ENCODE measurements at regions not wholly inside any gene's neighbourhood (a gene's known extent, or its start where the extent isn't known, plus 50 kb on each side); places are given as distances from the start of the nearest gene placed in this dataset.

GRCh38 chr13:79709471-79709870 lies 228.5 kb downstream of the NDFIP2 start:
- TF ChIP-seq, protein P1, sequence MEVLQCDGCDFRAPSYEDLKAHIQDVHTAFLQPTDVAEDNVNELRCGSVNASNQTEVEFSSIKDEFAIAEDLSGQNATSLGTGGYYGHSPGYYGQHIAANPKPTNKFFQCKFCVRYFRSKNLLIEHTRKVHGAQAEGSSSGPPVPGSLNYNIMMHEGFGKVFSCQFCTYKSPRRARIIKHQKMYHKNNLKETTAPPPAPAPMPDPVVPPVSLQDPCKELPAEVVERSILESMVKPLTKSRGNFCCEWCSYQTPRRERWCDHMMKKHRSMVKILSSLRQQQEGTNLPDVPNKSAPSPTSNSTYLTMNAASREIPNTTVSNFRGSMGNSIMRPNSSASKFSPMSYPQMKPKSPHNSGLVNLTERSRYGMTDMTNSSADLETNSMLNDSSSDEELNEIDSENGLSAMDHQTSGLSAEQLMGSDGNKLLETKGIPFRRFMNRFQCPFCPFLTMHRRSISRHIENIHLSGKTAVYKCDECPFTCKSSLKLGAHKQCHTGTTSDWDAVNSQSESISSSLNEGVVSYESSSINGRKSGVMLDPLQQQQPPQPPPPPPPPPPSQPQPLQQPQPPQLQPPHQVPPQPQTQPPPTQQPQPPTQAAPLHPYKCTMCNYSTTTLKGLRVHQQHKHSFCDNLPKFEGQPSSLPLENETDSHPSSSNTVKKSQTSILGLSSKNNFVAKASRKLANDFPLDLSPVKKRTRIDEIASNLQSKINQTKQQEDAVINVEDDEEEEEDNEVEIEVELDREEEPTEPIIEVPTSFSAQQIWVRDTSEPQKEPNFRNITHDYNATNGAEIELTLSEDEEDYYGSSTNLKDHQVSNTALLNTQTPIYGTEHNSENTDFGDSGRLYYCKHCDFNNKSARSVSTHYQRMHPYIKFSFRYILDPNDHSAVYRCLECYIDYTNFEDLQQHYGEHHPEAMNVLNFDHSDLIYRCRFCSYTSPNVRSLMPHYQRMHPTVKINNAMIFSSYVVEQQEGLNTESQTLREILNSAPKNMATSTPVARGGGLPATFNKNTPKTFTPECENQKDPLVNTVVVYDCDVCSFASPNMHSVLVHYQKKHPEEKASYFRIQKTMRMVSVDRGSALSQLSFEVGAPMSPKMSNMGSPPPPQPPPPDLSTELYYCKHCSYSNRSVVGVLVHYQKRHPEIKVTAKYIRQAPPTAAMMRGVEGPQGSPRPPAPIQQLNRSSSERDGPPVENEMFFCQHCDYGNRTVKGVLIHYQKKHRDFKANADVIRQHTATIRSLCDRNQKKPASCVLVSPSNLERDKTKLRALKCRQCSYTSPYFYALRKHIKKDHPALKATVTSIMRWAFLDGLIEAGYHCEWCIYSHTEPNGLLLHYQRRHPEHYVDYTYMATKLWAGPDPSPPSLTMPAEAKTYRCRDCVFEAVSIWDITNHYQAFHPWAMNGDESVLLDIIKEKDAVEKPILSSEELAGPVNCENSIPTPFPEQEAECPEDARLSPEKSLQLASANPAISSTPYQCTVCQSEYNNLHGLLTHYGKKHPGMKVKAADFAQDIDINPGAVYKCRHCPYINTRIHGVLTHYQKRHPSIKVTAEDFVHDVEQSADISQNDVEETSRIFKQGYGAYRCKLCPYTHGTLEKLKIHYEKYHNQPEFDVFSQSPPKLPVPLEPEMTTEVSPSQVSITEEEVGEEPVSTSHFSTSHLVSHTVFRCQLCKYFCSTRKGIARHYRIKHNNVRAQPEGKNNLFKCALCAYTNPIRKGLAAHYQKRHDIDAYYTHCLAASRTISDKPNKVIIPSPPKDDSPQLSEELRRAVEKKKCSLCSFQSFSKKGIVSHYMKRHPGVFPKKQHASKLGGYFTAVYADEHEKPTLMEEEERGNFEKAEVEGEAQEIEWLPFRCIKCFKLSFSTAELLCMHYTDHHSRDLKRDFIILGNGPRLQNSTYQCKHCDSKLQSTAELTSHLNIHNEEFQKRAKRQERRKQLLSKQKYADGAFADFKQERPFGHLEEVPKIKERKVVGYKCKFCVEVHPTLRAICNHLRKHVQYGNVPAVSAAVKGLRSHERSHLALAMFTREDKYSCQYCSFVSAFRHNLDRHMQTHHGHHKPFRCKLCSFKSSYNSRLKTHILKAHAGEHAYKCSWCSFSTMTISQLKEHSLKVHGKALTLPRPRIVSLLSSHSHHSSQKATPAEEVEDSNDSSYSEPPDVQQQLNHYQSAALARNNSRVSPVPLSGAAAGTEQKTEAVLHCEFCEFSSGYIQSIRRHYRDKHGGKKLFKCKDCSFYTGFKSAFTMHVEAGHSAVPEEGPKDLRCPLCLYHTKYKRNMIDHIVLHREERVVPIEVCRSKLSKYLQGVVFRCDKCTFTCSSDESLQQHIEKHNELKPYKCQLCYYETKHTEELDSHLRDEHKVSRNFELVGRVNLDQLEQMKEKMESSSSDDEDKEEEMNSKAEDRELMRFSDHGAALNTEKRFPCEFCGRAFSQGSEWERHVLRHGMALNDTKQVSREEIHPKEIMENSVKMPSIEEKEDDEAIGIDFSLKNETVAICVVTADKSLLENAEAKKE (CRISPR knock-in tag; IDR thresholded peaks at IDR 0.05) = no peak
- TF ChIP-seq CTCF (conservative IDR thresholded peaks at IDR 0.05; ENCODE audit: low read depth in 2 of 2) (no peak), EZH2 (IDR thresholded peaks at IDR 0.05; ENCODE audit: low read depth, unreplicated experiment) (no peak), POLR2AphosphoS5 (IDR thresholded peaks at IDR 0.05; ENCODE audit: low read depth) (no peak), EZH2phosphoT487 (IDR thresholded peaks at IDR 0.05; ENCODE audit: unreplicated experiment) (no peak), REST (IDR thresholded peaks at IDR 0.05; ENCODE audit: unreplicated experiment) (no peak), JUNB (IDR thresholded peaks at IDR 0.05; ENCODE audit: unreplicated experiment) (no peak), NANOG (IDR thresholded peaks at IDR 0.05; ENCODE audit: borderline replicate concordance) (no peak), ZNF114 (CRISPR knock-in tag; IDR thresholded peaks at IDR 0.05) (no peak), CREB1 (CRISPR knock-in tag; IDR thresholded peaks at IDR 0.05; ENCODE audit: low read depth) (no peak)

Measured in GM23338 (cell line).